ENCODE measurements at regions not wholly inside any gene's neighbourhood (a gene's known extent, or its start where the extent isn't known, plus 50 kb on each side); places are given as distances from the start of the nearest gene placed in this dataset.

DNA sequence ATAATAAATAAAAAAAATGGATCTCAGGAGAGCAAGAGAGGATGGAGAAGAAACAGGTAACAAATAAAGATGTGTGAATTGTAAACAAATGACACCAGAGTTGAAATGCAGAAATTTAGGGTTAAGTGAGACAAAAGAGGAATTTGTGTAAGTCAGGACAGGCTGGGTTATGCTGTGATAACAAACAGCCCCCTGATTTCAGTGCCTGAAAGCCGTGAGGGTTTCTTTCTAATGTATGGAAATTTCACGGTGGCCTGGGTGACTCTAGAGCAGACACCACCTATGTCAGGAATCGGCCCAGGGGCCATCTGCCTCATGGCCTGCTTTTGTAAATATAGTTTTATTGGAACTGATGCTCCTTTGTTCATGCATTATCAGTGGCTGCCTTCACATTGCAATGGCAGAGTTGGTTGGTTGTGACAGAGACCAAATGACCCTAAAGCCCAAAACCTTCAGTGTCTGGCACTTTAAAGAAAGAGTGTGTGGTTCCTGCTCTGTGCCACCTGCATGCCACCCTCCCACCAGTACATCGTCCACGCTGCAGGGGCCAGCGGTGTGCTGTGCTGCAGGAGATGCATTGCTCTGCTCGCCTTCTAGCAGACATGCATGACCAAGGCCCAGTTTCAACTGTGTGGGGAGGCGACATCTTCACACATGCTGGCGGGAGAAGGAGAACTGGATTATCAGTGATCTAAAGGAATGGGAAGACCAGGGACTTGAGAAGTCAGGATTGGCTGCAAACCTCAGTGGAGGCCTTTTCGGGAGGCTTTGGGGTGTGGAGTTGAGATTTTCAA lies 221.2 kb upstream of the APCDD1 start:
- dilution Hi-C loops (cut with HindIII; ENCODE audit: low sequenced_read_pairs, unreplicated experiment) (no loop called here), in situ Hi-C loops (cut with MboI; ENCODE audit: low sequenced_read_pairs) (no loop called here), intact Hi-C loops (cut with micrococcal nuclease) (loop anchor here (10.0 kb wide), 4 partner anchors 158 to 282 kb away; no protein-coding TSS in a partner anchor)
- H3K23ac ChIP-seq (ENCODE audit: low read depth, low read length) = no peak overlapping the region
- no peaks in the 10 kb centered on the region for H3K27me3 ChIP-seq (ENCODE audit: control insufficient read depth, insufficient read depth, low read length)
- no peak overlapping the region for H3K4me3 ChIP-seq (ENCODE audit: insufficient read depth, low read depth, low read length)
- H3K18ac ChIP-seq (ENCODE audit: low read depth, low read length) = no peak overlapping the region; the same call in 1 of the 2 replicates
- peak overlapping the region; percentile 58; the same call in 1 of the 2 replicates for H2BK20ac ChIP-seq (ENCODE audit: low read depth, low read length)
- H3K36me3 ChIP-seq (ENCODE audit: control insufficient read depth, insufficient read depth, low read length) = no peaks in the 10 kb centered on the region
- WGBS, 2 experiments (ENCODE audit: extremely low coverage in 2 of 2, insufficient read length in 1 of 2) = 100% methylated on average over 3 of the region's 10 CpGs; no CpG with 5 or more reads in 1 of the 2 experiments
- H4K5ac ChIP-seq (ENCODE audit: low read depth, low read length) = no peak overlapping the region
- H3K14ac ChIP-seq (replicated peaks; ENCODE audit: low read depth, low read length) = no peak overlapping the region
- H2AK5ac ChIP-seq (ENCODE audit: low read depth, low read length) = 0 out of 2 replicates have a peak overlapping the region, but pooled peaks have one; percentile 43
- H2AK9ac ChIP-seq (replicated peaks; ENCODE audit: low read depth, low read length, poor library complexity) = no peak overlapping the region
- no peaks in the 10 kb centered on the region for H4K20me1 ChIP-seq (ENCODE audit: insufficient read depth, low read length)
- H2BK5ac ChIP-seq (ENCODE audit: low read depth, low read length, poor library complexity, severe bottlenecking) = no peak overlapping the region
- ChIA-PET CTCF (no interaction called here), POLR2A (ENCODE audit: unreplicated experiment) (no interaction called here)
- H4K91ac ChIP-seq (ENCODE audit: insufficient read depth, low read depth, low read length) = no peak overlapping the region
- H3K9ac ChIP-seq (ENCODE audit: low read depth, low read length) = no peak overlapping the region
- peak overlapping the region; percentile 75; the same call in 1 of the 2 replicates for H2BK120ac ChIP-seq (ENCODE audit: low read depth, low read length)
- no peak overlapping the region for H3K4me2 ChIP-seq (ENCODE audit: low read depth, low read length)
- peaks cover 9% of the 10 kb centered on the region for H3K4me1 ChIP-seq (ENCODE audit: control insufficient read depth, insufficient read depth, low read length)
- H3K56ac ChIP-seq (ENCODE audit: extremely low read depth, insufficient read depth, low read length) = no peak overlapping the region
- peaks cover 3% of the 10 kb centered on the region; the same call in 1 of the 2 replicates for H3K9me1 ChIP-seq (ENCODE audit: insufficient read depth, low read length)
- no peak for DNase-seq
- H4K8ac ChIP-seq (ENCODE audit: low read depth in 2 of 2, low read length in 2 of 2) = no peak overlapping the region
- H3K9me3 ChIP-seq (ENCODE audit: control insufficient read depth, insufficient read depth, low read length) = peaks cover 13% of the 10 kb centered on the region
- no peak overlapping the region for H3K27ac ChIP-seq (ENCODE audit: insufficient read depth, low read length)
- no peak for TF ChIP-seq RFX5 (IDR thresholded peaks at IDR 0.05; ENCODE audit: low read depth, low read length)
- no peak for TF ChIP-seq MXI1 (IDR thresholded peaks at IDR 0.05; ENCODE audit: borderline replicate concordance, low read depth, low read length)
- no peak for TF ChIP-seq SMC3 (IDR thresholded peaks at IDR 0.05; ENCODE audit: low read depth, low read length)
- TF ChIP-seq, protein P1, sequence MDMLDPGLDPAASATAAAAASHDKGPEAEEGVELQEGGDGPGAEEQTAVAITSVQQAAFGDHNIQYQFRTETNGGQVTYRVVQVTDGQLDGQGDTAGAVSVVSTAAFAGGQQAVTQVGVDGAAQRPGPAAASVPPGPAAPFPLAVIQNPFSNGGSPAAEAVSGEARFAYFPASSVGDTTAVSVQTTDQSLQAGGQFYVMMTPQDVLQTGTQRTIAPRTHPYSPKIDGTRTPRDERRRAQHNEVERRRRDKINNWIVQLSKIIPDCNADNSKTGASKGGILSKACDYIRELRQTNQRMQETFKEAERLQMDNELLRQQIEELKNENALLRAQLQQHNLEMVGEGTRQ (IDR thresholded peaks at IDR 0.05; ENCODE audit: low read depth, low read length) = no peak
- no peak for TF ChIP-seq RAD21 (IDR thresholded peaks at IDR 0.05; ENCODE audit: low read length)
- TF ChIP-seq, protein P2, sequence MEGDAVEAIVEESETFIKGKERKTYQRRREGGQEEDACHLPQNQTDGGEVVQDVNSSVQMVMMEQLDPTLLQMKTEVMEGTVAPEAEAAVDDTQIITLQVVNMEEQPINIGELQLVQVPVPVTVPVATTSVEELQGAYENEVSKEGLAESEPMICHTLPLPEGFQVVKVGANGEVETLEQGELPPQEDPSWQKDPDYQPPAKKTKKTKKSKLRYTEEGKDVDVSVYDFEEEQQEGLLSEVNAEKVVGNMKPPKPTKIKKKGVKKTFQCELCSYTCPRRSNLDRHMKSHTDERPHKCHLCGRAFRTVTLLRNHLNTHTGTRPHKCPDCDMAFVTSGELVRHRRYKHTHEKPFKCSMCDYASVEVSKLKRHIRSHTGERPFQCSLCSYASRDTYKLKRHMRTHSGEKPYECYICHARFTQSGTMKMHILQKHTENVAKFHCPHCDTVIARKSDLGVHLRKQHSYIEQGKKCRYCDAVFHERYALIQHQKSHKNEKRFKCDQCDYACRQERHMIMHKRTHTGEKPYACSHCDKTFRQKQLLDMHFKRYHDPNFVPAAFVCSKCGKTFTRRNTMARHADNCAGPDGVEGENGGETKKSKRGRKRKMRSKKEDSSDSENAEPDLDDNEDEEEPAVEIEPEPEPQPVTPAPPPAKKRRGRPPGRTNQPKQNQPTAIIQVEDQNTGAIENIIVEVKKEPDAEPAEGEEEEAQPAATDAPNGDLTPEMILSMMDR (conservative IDR thresholded peaks at IDR 0.05; ENCODE audit: low read depth, low read length) = no peak
- no peak for ATAC-seq (ENCODE audit: low read depth)
- H3K79me1 ChIP-seq (ENCODE audit: low read depth in 1 of 2, low read length in 2 of 2) = no peaks in the 10 kb centered on the region
- H2BK15ac ChIP-seq (ENCODE audit: low read depth, low read length) = peak overlapping the region; percentile 51; the same call in 1 of the 3 replicates
- H2AFZ ChIP-seq (replicated peaks; ENCODE audit: low read length, poor library complexity) = no peak overlapping the region
- no TSS peak for BruUV-seq (replicated peaks)
- no peak overlapping the region for H3K4ac ChIP-seq (ENCODE audit: low read depth, low read length)

Data from IMR-90 (cell line).